ENCODE measurements at regions not wholly inside any gene's neighbourhood (a gene's known extent, or its start where the extent isn't known, plus 50 kb on each side); places are given as distances from the start of the nearest gene placed in this dataset.

- TF ChIP-seq CTCF (conservative IDR thresholded peaks at IDR 0.05): no peak
- no peak for TF ChIP-seq ZFX (IDR thresholded peaks at IDR 0.05)
Observed at GRCh38 chr15:81562986-81563385, 189.0 kb upstream of the TMC3 start.

All from C4-2B (cell line).